ENCODE measurements at regions not wholly inside any gene's neighbourhood (a gene's known extent, or its start where the extent isn't known, plus 50 kb on each side); places are given as distances from the start of the nearest gene placed in this dataset.

DNA sequence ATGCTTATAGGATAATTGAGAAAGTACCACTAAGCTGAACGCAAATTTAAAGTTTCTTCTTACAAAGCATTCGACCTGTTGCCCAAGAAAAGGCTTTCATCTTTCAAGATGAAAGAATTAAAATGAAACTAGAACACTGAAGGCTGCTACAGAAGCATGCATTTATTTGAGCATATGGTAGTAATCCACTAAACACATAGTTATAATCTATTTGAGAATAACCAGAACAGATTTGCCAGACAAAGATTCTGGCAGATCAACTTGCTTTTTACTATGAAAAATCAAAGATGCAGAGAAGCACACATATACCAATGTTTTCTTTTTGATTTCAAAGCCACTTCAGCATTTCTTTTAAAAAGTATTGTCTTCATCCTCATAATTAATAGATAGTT is 412.2 kb downstream of the UTRN start:
- no peaks in the 10 kb centered on the region for H3K4me1 Mint-ChIP-seq
- peaks cover 21% of the 10 kb centered on the region for H3K9me3 Mint-ChIP-seq
- H3K27ac Mint-ChIP-seq, result no peak overlapping the region
- CTCF ChIA-PET, result no interaction called here
- POLR2A ChIA-PET, result no interaction called here
- TF ChIP-seq HMGXB4 (CRISPR knock-in tag; IDR thresholded peaks at IDR 0.05) (no peak), FOXP1 (CRISPR knock-in tag; IDR thresholded peaks at IDR 0.05; ENCODE audit: borderline replicate concordance) (no peak)
- TF ChIP-seq, protein P1, sequence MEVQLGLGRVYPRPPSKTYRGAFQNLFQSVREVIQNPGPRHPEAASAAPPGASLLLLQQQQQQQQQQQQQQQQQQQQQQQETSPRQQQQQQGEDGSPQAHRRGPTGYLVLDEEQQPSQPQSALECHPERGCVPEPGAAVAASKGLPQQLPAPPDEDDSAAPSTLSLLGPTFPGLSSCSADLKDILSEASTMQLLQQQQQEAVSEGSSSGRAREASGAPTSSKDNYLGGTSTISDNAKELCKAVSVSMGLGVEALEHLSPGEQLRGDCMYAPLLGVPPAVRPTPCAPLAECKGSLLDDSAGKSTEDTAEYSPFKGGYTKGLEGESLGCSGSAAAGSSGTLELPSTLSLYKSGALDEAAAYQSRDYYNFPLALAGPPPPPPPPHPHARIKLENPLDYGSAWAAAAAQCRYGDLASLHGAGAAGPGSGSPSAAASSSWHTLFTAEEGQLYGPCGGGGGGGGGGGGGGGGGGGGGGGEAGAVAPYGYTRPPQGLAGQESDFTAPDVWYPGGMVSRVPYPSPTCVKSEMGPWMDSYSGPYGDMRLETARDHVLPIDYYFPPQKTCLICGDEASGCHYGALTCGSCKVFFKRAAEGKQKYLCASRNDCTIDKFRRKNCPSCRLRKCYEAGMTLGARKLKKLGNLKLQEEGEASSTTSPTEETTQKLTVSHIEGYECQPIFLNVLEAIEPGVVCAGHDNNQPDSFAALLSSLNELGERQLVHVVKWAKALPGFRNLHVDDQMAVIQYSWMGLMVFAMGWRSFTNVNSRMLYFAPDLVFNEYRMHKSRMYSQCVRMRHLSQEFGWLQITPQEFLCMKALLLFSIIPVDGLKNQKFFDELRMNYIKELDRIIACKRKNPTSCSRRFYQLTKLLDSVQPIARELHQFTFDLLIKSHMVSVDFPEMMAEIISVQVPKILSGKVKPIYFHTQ (CRISPR knock-in tag; IDR thresholded peaks at IDR 0.05), result no peak
- ATAC-seq, result no peak
- no peak overlapping the region for H3K4me3 Mint-ChIP-seq
- no peak for DNase-seq (ENCODE audit: low spot score)
- peaks cover 32% of the 10 kb centered on the region for H3K36me3 Mint-ChIP-seq
- no peaks in the 10 kb centered on the region for H3K27me3 Mint-ChIP-seq (ENCODE audit: low read depth)

DNA sequence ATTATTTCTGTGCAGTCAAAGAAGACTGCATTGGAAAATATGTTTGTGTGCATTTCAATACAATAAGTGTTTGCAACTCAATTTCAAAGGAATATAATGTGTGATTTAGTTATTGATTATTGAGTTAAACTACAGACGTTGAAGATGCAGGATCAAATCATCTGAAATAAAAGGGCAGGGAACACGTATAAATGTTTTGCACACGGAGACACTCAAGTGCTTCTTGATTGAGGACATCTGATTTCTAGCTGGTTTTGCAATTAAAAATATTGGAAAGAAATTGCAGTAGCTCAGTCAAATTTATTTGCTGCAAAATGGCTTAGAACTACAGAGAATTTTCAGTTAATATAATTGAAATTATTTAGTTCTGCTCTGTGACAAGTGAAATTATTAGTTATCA is 412.7 kb downstream of the UTRN start:
- H3K36me3 Mint-ChIP-seq, result peaks cover 28% of the 10 kb centered on the region
- no peak overlapping the region for H3K27ac Mint-ChIP-seq
- no peak for ATAC-seq
- no peaks in the 10 kb centered on the region for H3K27me3 Mint-ChIP-seq (ENCODE audit: low read depth)
- DNase-seq (ENCODE audit: low spot score), result no peak
- no peak overlapping the region for H3K4me3 Mint-ChIP-seq
- no peaks in the 10 kb centered on the region for H3K4me1 Mint-ChIP-seq
- H3K9me3 Mint-ChIP-seq, result peaks cover 17% of the 10 kb centered on the region
- ChIA-PET POLR2A (no interaction called here), CTCF (no interaction called here)
- TF ChIP-seq TEAD1 (CRISPR knock-in tag; IDR thresholded peaks at IDR 0.05) (no peak), USF1 (CRISPR knock-in tag; IDR thresholded peaks at IDR 0.05) (no peak), FOXK1 (CRISPR knock-in tag; IDR thresholded peaks at IDR 0.05) (no peak), ZNF512 (CRISPR knock-in tag; IDR thresholded peaks at IDR 0.05; ENCODE audit: borderline replicate concordance) (no peak), NFE2L1 (CRISPR knock-in tag; IDR thresholded peaks at IDR 0.05) (no peak), GTF2I (CRISPR knock-in tag; conservative IDR thresholded peaks at IDR 0.05) (no peak), ZNF317 (CRISPR knock-in tag; IDR thresholded peaks at IDR 0.05; ENCODE audit: borderline replicate concordance, low read depth) (no peak)
- TF ChIP-seq, protein P1 (CRISPR knock-in tag; IDR thresholded peaks at IDR 0.05), result no peak
- TF ChIP-seq, protein P2, sequence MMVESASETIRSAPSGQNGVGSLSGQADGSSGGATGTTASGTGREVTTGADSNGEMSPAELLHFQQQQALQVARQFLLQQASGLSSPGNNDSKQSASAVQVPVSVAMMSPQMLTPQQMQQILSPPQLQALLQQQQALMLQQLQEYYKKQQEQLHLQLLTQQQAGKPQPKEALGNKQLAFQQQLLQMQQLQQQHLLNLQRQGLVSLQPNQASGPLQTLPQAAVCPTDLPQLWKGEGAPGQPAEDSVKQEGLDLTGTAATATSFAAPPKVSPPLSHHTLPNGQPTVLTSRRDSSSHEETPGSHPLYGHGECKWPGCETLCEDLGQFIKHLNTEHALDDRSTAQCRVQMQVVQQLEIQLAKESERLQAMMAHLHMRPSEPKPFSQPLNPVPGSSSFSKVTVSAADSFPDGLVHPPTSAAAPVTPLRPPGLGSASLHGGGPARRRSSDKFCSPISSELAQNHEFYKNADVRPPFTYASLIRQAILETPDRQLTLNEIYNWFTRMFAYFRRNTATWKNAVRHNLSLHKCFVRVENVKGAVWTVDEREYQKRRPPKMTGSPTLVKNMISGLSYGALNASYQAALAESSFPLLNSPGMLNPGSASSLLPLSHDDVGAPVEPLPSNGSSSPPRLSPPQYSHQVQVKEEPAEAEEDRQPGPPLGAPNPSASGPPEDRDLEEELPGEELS (CRISPR knock-in tag; IDR thresholded peaks at IDR 0.05), result no peak

Measured in WTC11 (cell line).